ENCODE measurements at regions not wholly inside any gene's neighbourhood (a gene's known extent, or its start where the extent isn't known, plus 50 kb on each side); places are given as distances from the start of the nearest gene placed in this dataset.

- no peaks in the 10 kb centered on the region for H3F3A ChIP-seq (replicated peaks; ENCODE audit: low read depth)
- no peak overlapping the region for H3K4me3 Mint-ChIP-seq
- H3K36me3 ChIP-seq (ENCODE audit: insufficient read depth): no peaks in the 10 kb centered on the region
- TF ChIP-seq NANOG (IDR thresholded peaks at IDR 0.05; ENCODE audit: borderline replicate concordance) (no peak), STAT1 (IDR thresholded peaks at IDR 0.05; ENCODE audit: unreplicated experiment) (no peak), CREB1 (CRISPR knock-in tag; IDR thresholded peaks at IDR 0.05; ENCODE audit: low read depth) (no peak), REST (IDR thresholded peaks at IDR 0.05; ENCODE audit: unreplicated experiment) (no peak), EZH2 (IDR thresholded peaks at IDR 0.05; ENCODE audit: low read depth, unreplicated experiment) (no peak), ZNF114 (CRISPR knock-in tag; IDR thresholded peaks at IDR 0.05) (no peak), ZNF462 (CRISPR knock-in tag; IDR thresholded peaks at IDR 0.05) (no peak), ETS1 (IDR thresholded peaks at IDR 0.05) (no peak)
- H3K9me3 Mint-ChIP-seq: no peaks in the 10 kb centered on the region; the same call in 2 of the 3 replicates
- no peak overlapping the region for H3K27ac Mint-ChIP-seq
- no peaks in the 10 kb centered on the region for H3K27me3 ChIP-seq (ENCODE audit: insufficient read depth)
- no peak overlapping the region for H2AFZ ChIP-seq
- DNase-seq (ENCODE audit: low spot score) (no peak), ATAC-seq (no peak)
- peaks cover under 1% of the 10 kb centered on the region; the same call in 1 of the 2 replicates for H3K4me1 ChIP-seq (ENCODE audit: insufficient read depth)
- H3K9me2 ChIP-seq (ENCODE audit: insufficient read depth): no peaks in the 10 kb centered on the region
- no peaks in the 10 kb centered on the region for H3K27me3 Mint-ChIP-seq (ENCODE audit: insufficient read depth, low read depth, poor library complexity)
- no peaks in the 10 kb centered on the region for H3K79me2 ChIP-seq (replicated peaks; ENCODE audit: insufficient read depth)
- H3K36me3 Mint-ChIP-seq (ENCODE audit: low read depth): no peaks in the 10 kb centered on the region
- H3K27ac ChIP-seq (ENCODE audit: low read depth): no peak overlapping the region
- no peak overlapping the region for H3K4me2 ChIP-seq
- no peaks in the 10 kb centered on the region for H3K4me1 Mint-ChIP-seq
- H4K20me1 ChIP-seq (replicated peaks; ENCODE audit: insufficient read depth): no peaks in the 10 kb centered on the region
- no peak overlapping the region for H3K4me3 ChIP-seq
Observed at GRCh38 chr7:80284855-80285254, 150.2 kb downstream of the GNAI1 start.

Data from GM23338 (cell line).